Adrenal gland (tissue), 9 donors: ENCODE measurements at regions not wholly inside any gene's neighbourhood (a gene's known extent, or its start where the extent isn't known, plus 50 kb on each side); places are given as distances from the start of the nearest gene placed in this dataset.
"Not testable (repeated sequence)": the region's sequence is repeated elsewhere in the genome, so short reads cannot be mapped to it uniquely, and the experiment has no call there.

Source experiments
- DNase-seq, 7 donors: peaks; one replicate each; pipeline ENCODE4 v3.0.0-alpha.2; 2019 to 2020
- H3K27ac ChIP-seq, 5 donors: fragments of 200-600 bp; sonication (generic) in 4 of 5; 1 replicate in 3 of 5; 2 replicates in 2 of 5; pipeline versions ENCODE4 v1.5.1 to v1.8.0; 2016 to 2020; ENCODE audit warnings: mild to moderate bottlenecking in 1 of 5
- H3K27me3 ChIP-seq: fragments of 200-600 bp; 2 replicates; pipeline ENCODE4 v1.8.0; 2021
- H3K36me3 ChIP-seq, 2 donors: fragments of 200-600 bp; replicated peaks in 1 of 2; 1 replicate in 1 of 2; 2 replicates in 1 of 2; pipeline versions ENCODE4 v1.5.1 to v1.8.0; 2018 to 2022
- H3K4me1 ChIP-seq, 2 donors: fragments of 200-600 bp; replicated peaks in 1 of 2; 1 replicate in 1 of 2; 2 replicates in 1 of 2; pipeline versions ENCODE4 v1.5.1 to v1.8.0; 2018 to 2021
- H3K4me3 ChIP-seq, 4 donors: fragments of 200-600 bp; sonication (generic) in 3 of 4; one replicate each; pipeline ENCODE4 v1.5.1; 2016 to 2018
- H3K9me3 ChIP-seq, 3 donors: fragments of 200-600 bp; sonication (generic) in 1 of 3; replicated peaks in 1 of 3; 1 replicate in 2 of 3; 2 replicates in 1 of 3; pipeline versions ENCODE4 v1.5.1 to v1.8.0; 2016 to 2021
- CTCF ChIP-seq, 6 experiments: fragments of 450-650 bp in 4 of 6; fragments of 200-600 bp in 2 of 6; sonication (generic) in 1 of 6; IDR thresholded peaks; 1 replicate in 5 of 6; 2 replicates in 1 of 6; pipeline versions ENCODE4 v1.5.1 to v1.8.0; 2016 to 2021; ENCODE audit warnings: antibody characterized with exemption in 6 of 6, mild to moderate bottlenecking in 2 of 6, moderate library complexity in 1 of 6
- POLR2A ChIP-seq, 2 donors: fragments of 450-650 bp; IDR thresholded peaks; one replicate each; pipeline ENCODE4 v1.6.1; 2017; ENCODE audit warnings: antibody characterized with exemption in 2 of 2, mild to moderate bottlenecking in 2 of 2, moderate library complexity in 1 of 2
- WGBS, 4 donors: extraction: QIAGEN DNeasy Blood & Tissue Kit in 2 of 4; methylation state at CpG; one replicate each; pipeline versions ENCODE4 v1.1.5 to v1.1.7; 2013 to 2017; 5-methylcytosine and 5-hydroxymethylcytosine counted together
- intact Hi-C, 2 donors: fragments of 100-400 bp; cut with DNase I; formaldehyde crosslinking; loops; one replicate each; pipeline versions ENCODE4 v1.14.1 to v1.15.0; 2022 to 2023
- donor health status: healthy with polysubstance abuse.
- donor health status: Bipolar disorder and iron deficiency.
- donor health status: DM: yes; HTN: yes; CAD: no.
- donor health status: DM: no; HTN: no; CAD: no.
- donor health status: DM: no; HTN: no; CAD: no.

GRCh38 chr18:1435487-1435886 lies 530.8 kb downstream of the ADCYAP1 start:
- H3K36me3 ChIP-seq: no peaks in the 10 kb centered on the region
- no peak overlapping the region for H3K27ac ChIP-seq
- TF ChIP-seq CTCF (IDR thresholded peaks at IDR 0.05) (no peak), POLR2A (IDR thresholded peaks at IDR 0.05) (no peak)
- 30 to 44% (median 41%) methylated on average over 2 of the region's 2 CpGs for WGBS, 4 donors
- DNase-seq: no peak
- H3K4me3 ChIP-seq: no peak overlapping the region
- no peaks in the 10 kb centered on the region for H3K9me3 ChIP-seq
- H3K27me3 ChIP-seq: no peaks in the 10 kb centered on the region
- intact Hi-C loops: no loop called here
- H3K4me1 ChIP-seq: no peaks in the 10 kb centered on the region

GRCh38 chr18:1436199-1436598 lies 531.5 kb downstream of the ADCYAP1 start:
- Histone ChIP-seq H3K9me3 (no peaks in the 10 kb centered on the region), H3K36me3 (no peaks in the 10 kb centered on the region), H3K4me3 (no peak overlapping the region), H3K4me1 (no peaks in the 10 kb centered on the region), H3K27ac (no peak overlapping the region), H3K27me3 (no peaks in the 10 kb centered on the region)
- intact Hi-C loops: no loop called here
- WGBS, 4 donors: 76 to 86% (median 81%) methylated on average over 5 of the region's 5 CpGs
- DNase-seq: no peak
- TF ChIP-seq POLR2A (IDR thresholded peaks at IDR 0.05) (no peak), CTCF (IDR thresholded peaks at IDR 0.05) (no peak)

- no peaks in the 10 kb centered on the region for H3K27me3 ChIP-seq
- H3K4me3 ChIP-seq: no peak overlapping the region
- no peaks in the 10 kb centered on the region for H3K4me1 ChIP-seq
- no peak for DNase-seq
- TF ChIP-seq POLR2A (IDR thresholded peaks at IDR 0.05) (no peak), CTCF (IDR thresholded peaks at IDR 0.05) (no peak)
- H3K9me3 ChIP-seq: no peaks in the 10 kb centered on the region
- H3K36me3 ChIP-seq: no peaks in the 10 kb centered on the region
- 65 to 81% (median 75%) methylated on average over 8 of the region's 8 CpGs for WGBS, 4 donors
- H3K27ac ChIP-seq: no peak overlapping the region
- intact Hi-C loops: no loop called here
Observed at GRCh38 chr18:1438458-1438910, 533.8 kb downstream of the ADCYAP1 start.

DNA sequence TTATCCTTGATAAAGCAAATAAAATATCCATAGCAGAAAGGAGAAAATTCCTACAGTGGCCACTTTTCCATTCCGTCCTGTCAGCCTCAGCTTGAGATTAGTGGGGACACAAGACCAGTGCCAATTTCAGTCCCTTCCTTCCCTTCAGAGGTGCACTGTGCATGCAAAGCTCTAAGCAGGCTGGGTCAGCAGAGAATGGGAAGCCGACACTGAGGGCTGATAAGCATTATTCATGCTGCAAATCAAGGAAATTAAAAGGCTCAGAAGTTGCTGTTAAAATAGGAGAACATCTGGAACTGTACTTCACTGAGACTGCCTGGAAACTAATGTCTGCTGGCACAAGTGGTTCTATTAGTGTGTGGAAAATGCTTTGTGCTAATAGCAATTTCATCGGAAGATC lies 534.3 kb downstream of the ADCYAP1 start:
- no peak for DNase-seq
- Histone ChIP-seq H3K27me3 (no peaks in the 10 kb centered on the region), H3K27ac (no peak overlapping the region), H3K36me3 (no peaks in the 10 kb centered on the region), H3K4me1 (no peaks in the 10 kb centered on the region), H3K9me3 (no peaks in the 10 kb centered on the region), H3K4me3 (no peak overlapping the region)
- WGBS, 4 donors: 42 to 62% (median 54%) methylated on average over 3 of the region's 3 CpGs
- intact Hi-C loops: no loop called here
- TF ChIP-seq POLR2A (IDR thresholded peaks at IDR 0.05) (no peak), CTCF (IDR thresholded peaks at IDR 0.05) (no peak)

- intact Hi-C loops, H3K4me1 ChIP-seq, DNase-seq, H3K4me3 ChIP-seq, H3K27ac ChIP-seq, H3K36me3 ChIP-seq, H3K27me3 ChIP-seq, H3K9me3 ChIP-seq: not testable (repeated sequence)
- 56 to 86% (median 81%) methylated on average over 2 of the region's 2 CpGs for WGBS, 4 donors
Observed at GRCh38 chr18:1444062-1444461, 539.4 kb downstream of the ADCYAP1 start.
